Right lobe of liver (tissue), 4 donors: ENCODE measurements at regions not wholly inside any gene's neighbourhood (a gene's known extent, or its start where the extent isn't known, plus 50 kb on each side); places are given as distances from the start of the nearest gene placed in this dataset.

ENCODE experiments used
- CTCF ChIP-seq, 4 donors: fragments of 200-600 bp in 3 of 4; fragments of 450-650 bp in 1 of 4; IDR thresholded peaks; one replicate each; pipeline versions ENCODE4 v1.5.1 to v1.8.0; 2016 to 2022; ENCODE audit warnings: antibody characterized with exemption in 4 of 4, mild to moderate bottlenecking in 2 of 4
- POLR2A ChIP-seq: fragments of 450-650 bp; IDR thresholded peaks from one replicate; pipeline ENCODE4 v1.6.1; 2017; ENCODE audit warnings: antibody characterized with exemption, mild to moderate bottlenecking
- donor health status: DM: no; HTN: no; CAD: no.
- donor health status: DM: no; HTN: no; CAD: no.
- donor health status: DM: no; HTN: yes; CAD: no.

GRCh38 chrY:19126889-19127288 is 353.4 kb upstream of the HSFY2 start:
- TF ChIP-seq CTCF (IDR thresholded peaks at IDR 0.05): no peak
- no peak for TF ChIP-seq POLR2A
